Amniotic stem cell (primary cell): ENCODE measurements at regions not wholly inside any gene's neighbourhood (a gene's known extent, or its start where the extent isn't known, plus 50 kb on each side); places are given as distances from the start of the nearest gene placed in this dataset.

Source experiments
- DNase-seq: peaks from one replicate; lab custom pipeline; 2025; lab: John Stamatoyannopoulos, UW

- DNase-seq: no peak
Measured at GRCh38 chr4:158007566-158007965, 165.3 kb downstream of the GASK1B start.

DNA sequence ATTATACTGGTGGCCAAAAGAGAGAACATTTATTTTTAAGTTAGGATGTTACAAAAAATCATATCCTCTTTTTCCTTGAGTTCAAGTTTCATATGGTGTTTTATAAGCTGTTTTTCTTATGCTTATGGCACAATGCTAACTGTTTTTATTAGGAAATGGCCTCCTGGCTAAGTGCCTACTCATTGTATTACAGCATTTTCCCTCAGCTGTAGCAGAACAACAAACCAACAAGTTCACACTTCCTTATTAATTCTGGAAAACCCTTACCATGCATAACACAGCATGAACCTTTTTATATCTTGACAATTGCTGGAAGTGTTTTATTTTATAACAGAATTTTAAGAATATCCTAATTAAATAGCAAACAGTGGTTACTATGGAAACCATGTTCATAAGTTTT is 165.8 kb downstream of the GASK1B start:
- no peak for DNase-seq

GRCh38 chr4:158005021-158005420 is 167.8 kb downstream of the GASK1B start:
- DNase-seq: no peak

GRCh38 chr4:158004101-158004500 is 168.7 kb downstream of the GASK1B start:
- DNase-seq: no peak

GRCh38 chr4:158003212-158003611 is 169.6 kb downstream of the GASK1B start:
- DNase-seq: no peak

GRCh38 chr4:158002173-158002572 is 170.7 kb downstream of the GASK1B start:
- DNase-seq: no peak

- no peak for DNase-seq
Measured at GRCh38 chr4:158001756-158002155, 171.1 kb downstream of the GASK1B start.

DNA sequence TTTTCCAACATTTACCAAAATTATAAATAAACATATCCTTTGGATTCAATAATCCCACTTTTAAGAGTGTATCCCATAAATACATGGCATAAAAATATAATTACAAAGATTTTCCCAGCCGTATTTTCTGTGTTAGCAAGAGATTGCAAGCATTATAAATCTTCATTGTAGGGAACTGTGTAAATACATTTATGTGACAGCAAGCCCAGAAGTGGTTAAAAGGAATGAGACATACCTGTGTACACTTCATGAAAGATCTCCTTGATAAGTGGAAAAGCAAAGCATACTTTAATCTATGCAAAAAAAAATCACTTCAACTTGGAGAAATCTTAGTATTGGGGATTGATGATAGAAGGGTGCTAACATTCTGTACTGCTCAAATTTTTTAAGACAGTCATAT is 173.1 kb downstream of the GASK1B start:
- no peak for DNase-seq

GRCh38 chr4:157997296-157997695 is 175.5 kb downstream of the GASK1B start:
- no peak for DNase-seq

- DNase-seq: no peak
Measured at GRCh38 chr4:157996061-157997028, 176.5 kb downstream of the GASK1B start.

DNA sequence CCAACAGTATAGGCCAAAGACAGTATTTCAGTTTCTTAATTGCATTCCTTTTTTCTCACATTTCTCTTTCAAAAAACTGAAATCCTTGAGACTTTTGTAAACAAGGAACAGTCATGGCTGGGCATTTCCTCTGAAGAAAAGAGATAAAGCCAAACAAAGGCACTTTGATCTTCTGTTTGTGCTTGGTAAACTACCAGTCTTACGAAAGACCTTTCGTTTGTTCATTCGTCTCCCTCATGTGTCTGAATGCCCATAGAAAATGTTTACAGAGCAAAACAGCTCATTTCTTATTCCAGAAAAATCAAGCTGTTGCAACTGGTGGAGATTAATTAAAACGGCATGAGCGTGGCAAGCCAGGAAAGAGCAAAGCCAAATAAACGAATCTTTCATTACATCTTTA is 178.0 kb downstream of the GASK1B start:
- no peak for DNase-seq

DNA sequence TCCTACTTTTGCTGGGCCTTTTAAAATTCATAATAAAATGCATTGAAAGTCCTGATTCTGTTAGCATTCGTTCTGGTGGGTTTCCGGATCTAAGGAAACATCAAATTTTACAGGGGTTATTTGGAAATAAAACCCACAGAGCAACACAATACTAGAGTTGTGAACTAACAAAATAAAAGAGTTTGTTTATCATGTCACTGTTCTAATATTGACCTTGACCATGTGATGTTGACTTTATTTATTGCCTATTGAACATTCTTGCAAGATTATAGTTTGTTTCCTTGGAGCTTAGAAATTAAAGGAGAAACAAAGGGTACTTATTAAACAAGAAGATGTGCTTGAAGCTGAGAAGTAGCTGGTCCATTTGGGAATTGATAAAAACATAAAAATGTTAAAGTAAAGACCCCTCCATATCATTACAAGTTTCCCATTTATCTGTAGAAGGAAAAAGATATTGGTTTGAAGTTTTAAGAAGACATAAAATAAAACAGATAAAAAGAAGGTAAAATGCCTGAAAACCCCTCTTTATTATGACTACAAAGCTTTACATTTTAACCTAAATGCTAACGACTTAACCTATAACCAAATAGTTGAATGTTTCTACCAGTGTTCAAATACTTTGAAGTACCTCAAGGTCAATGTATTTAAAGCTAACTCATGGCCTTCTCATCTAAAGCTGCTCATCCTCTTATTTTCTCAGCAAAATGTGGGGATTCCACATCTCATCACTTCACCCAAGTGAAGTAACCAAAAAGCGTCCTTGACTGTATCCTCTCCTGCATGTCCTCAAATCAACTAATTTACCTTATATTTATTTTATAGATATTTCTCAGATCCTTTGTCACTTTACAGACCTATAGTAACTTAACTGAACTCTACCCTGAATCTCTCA is 179.6 kb downstream of the GASK1B start:
- DNase-seq: no peak

DNA sequence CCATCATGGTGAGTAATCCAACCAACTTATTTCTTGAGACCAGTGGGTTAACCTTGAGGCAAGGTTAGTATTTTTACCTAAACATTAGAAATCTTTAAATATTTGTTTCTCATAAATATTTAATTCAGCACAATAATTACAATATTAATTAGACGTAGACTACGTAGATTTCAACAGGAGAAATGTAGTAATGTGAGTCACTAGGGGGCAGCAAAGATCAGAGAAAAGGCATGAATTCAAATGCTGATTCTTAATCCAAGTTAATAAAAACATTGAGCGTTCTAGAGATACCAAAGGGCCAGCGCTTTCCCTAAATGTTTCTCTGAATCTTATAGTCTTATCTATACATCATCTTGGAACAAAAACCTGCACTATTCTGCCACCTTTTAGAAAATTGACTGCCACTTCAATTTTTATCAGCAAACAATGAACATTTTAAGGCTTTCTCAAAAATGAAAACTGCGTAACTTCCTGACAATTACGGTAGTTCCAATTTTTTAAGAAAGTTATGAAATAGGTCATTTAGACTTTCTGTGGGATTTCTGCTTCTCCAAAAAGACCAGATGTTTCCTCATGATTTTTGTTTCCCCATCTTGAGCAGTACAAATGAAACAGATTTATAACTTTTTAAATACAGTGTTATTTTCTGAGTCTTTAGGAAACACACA is 180.7 kb downstream of the GASK1B start:
- DNase-seq: peak; percentile 69

GRCh38 chr4:157988641-157989040 is 184.2 kb downstream of the GASK1B start:
- DNase-seq: no peak

GRCh38 chr4:157984285-157984911 is 188.4 kb downstream of the GASK1B start:
- DNase-seq: no peak

DNA sequence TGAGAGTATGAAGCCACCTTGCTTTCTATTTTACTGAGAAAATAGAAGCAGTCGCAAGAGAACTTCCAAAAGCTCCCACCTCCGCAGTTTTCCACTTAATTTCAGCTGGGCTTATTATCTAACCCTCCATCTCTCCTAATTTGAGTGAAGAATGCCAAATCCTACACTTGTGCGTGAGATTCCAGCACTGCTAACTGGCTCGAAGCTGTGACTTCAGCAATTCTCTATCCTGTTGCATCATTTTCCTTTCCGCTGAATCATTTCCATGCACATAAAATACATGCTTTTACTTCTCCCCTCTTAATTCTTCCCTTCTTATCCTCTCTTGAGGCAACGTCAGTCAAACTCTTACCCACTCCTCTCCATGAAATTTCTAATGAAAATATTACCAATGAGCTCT is 189.5 kb downstream of the GASK1B start:
- DNase-seq: no peak

DNA sequence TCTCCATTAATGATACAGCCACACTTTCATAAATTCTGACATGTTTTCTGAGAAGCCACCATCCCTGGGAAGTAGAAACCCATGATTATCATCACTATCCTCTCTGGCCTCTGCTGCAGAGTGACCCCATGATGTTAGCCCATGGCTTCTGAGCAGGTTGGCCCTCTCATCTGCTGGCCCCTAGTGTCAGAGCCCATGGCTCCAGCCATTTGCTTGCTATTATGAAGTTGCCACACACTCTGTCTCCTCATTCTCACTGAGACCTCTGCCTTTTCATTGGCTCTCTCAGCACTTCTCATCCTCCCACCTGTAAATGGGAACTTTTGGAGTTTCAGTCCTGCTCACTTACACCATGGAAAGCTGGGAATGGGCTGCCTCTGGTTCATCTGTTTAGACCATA is 192.7 kb downstream of the GASK1B start:
- no peak for DNase-seq

GRCh38 chr4:157978680-157979361 is 194.0 kb downstream of the GASK1B start:
- DNase-seq: peak; percentile 40

- peak; percentile 0 for DNase-seq
Measured at GRCh38 chr4:157977086-157977485, 195.7 kb downstream of the GASK1B start.

- no peak for DNase-seq
Measured at GRCh38 chr4:157973297-157973696, 199.5 kb downstream of the GASK1B start.

DNA sequence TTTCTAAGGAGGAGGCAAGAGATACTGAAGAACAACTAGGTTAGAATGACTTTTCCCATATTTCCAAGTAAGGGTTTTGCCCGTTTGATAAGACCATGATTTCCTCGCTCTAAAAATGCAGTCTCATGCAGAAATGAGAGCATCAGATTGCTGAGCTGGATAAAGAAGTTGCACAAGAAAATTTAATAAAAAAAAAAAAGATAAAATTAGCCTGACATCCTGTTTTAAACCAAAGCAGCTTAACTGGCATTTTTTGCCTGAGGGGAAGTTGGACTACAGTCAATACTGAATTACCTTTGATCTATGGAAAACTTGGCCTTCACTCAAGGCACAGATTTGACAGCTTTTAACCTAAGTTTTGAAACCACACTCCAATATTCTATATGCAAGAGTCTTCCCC is 208.4 kb downstream of the GASK1B start:
- DNase-seq: no peak
